NT2/D1 (cell line): ENCODE measurements at regions not wholly inside any gene's neighbourhood (a gene's known extent, or its start where the extent isn't known, plus 50 kb on each side); places are given as distances from the start of the nearest gene placed in this dataset.

Experiments used
- YY1 ChIP-seq: IDR thresholded peaks from 2 replicates; pipeline ENCODE4 v1.6.1; 2011; ENCODE audit not compliant: insufficient read length, insufficient read depth
- ZNF274 ChIP-seq: IDR thresholded peaks from 2 replicates; pipeline ENCODE4 v1.6.1; 2011; ENCODE audit warnings: mild to moderate bottlenecking, low read depth, low read length

DNA sequence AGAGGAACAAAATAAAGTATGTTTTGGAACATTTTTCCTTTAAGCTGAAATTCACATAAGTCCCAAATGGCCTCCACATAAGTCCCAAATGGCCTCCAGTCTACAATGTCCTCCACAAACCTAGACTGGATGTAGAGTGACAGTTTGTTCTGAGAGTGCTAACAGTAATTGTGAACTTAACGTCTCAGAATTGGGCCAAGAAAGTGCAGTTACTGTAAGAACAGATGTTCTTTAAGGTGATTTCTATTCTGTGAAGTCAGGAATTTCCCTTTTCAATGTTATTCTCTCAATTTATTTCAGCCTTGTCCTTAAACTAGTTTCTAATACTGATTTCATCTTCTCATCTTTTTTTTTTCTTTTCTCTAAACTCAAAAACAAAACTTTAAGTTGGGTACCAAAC is 188.7 kb upstream of the SEMA3E start:
- no peak for TF ChIP-seq ZNF274
- TF ChIP-seq YY1 = no peak
